Fibroblast of skin of right quadriceps (primary cell): ENCODE measurements at regions not wholly inside any gene's neighbourhood (a gene's known extent, or its start where the extent isn't known, plus 50 kb on each side); places are given as distances from the start of the nearest gene placed in this dataset.

Experiments used
- DNase-seq: peaks from one replicate; pipeline ENCODE4 v3.0.0-alpha.2; 2013

- DNase-seq, result peak; percentile 61
These were observed 68.6 kb downstream of the SMIM21 start for GRCh38 chr18:75358928-75359327.

GRCh38 chr18:75353357-75353756 is 74.1 kb downstream of the SMIM21 start:
- DNase-seq, result no peak

GRCh38 chr18:75351409-75351808 is 76.1 kb downstream of the SMIM21 start:
- no peak for DNase-seq

GRCh38 chr18:75350857-75351256 is 76.6 kb downstream of the SMIM21 start:
- no peak for DNase-seq

- peak; percentile 65 for DNase-seq
These were observed 77.0 kb downstream of the SMIM21 start for GRCh38 chr18:75350512-75350839.

- DNase-seq, result no peak
These were observed 77.6 kb downstream of the SMIM21 start for GRCh38 chr18:75349668-75350511.

GRCh38 chr18:75346671-75347070 is 80.8 kb downstream of the SMIM21 start:
- no peak for DNase-seq

- no peak for DNase-seq
These were observed 82.9 kb downstream of the SMIM21 start for GRCh38 chr18:75344615-75345014.

- no peak for DNase-seq
These were observed 83.3 kb downstream of the SMIM21 start for GRCh38 chr18:75344161-75344560.

- no peak for DNase-seq
These were observed 84.1 kb downstream of the SMIM21 start for GRCh38 chr18:75343389-75343788.

GRCh38 chr18:75341897-75342296 is 85.6 kb downstream of the SMIM21 start:
- no peak for DNase-seq

GRCh38 chr18:75341267-75341666 is 86.2 kb downstream of the SMIM21 start:
- peak; percentile 6 for DNase-seq

- no peak for DNase-seq
These were observed 87.4 kb downstream of the SMIM21 start for GRCh38 chr18:75339936-75340605.
